GM12878 (cell line): ENCODE measurements at regions not wholly inside any gene's neighbourhood (a gene's known extent, or its start where the extent isn't known, plus 50 kb on each side); places are given as distances from the start of the nearest gene placed in this dataset.

Experiments
- ATAC-seq: fragments of 200-7000 bp; cut with Tn5 transposase; 3 replicates; pipeline ENCODE4 v1.9.1; 2020; ENCODE audit warnings: mild to moderate bottlenecking, moderate library complexity
- BruUV-seq: library from RNA; stranded (reverse); fragments of 400-500 nt; replicated peaks from 2 replicates; lab custom pipeline; 2021; lab: Mats Ljungman, UMichigan
- CTCF ChIA-PET: fragments of 300-600 bp; sonication (Branson Sonifier 250); formaldehyde crosslinking; extraction: SDS; loops from one replicate; lab custom pipeline; 2021; ENCODE audit warnings: inconsistent platforms; lab: Yijun Ruan, JAX
- POLR2A ChIA-PET: fragments of 350-600 bp; formaldehyde crosslinking; extraction: SDS; loops from one replicate; lab custom pipeline; 2021; ENCODE audit warnings: inconsistent platforms; lab: Charles Lee
- RAD21 ChIA-PET: fragments of 300-600 bp; sonication (Branson Sonifier 250); formaldehyde crosslinking; loops from one replicate; lab custom pipeline; 2023; ENCODE audit warnings: antibody characterized with exemption; ENCODE audit not compliant: unreplicated experiment; lab: Charles Lee
- SMC1A ChIA-PET: fragments of 300-600 bp; sonication (Branson Sonifier 250); formaldehyde crosslinking; loops from one replicate; lab custom pipeline; 2023; ENCODE audit not compliant: unreplicated experiment, uncharacterized antibody; lab: Charles Lee
- DNase-seq: peaks from one replicate; pipeline ENCODE4 v3.0.0-alpha.2; 2011; ENCODE audit warnings: low read depth, low spot score
- FAIRE-seq: peaks from 3 replicates; lab custom pipeline; 2011; peaks lifted over from hg19 to GRCh38; lab: Jason Lieb, UNC
- H2AFZ ChIP-seq: 2 replicates; pipeline ENCODE4 v1.6.0; 2011; ENCODE audit warnings: low read depth, low read length, control low read depth; ENCODE audit not compliant: control insufficient read depth
- H3K27ac ChIP-seq: 2 replicates; pipeline ENCODE4 v1.5.1; 2011; ENCODE audit warnings: control low read depth; ENCODE audit not compliant: control insufficient read depth, insufficient read depth
- H3K27me3 ChIP-seq, 2 experiments: replicated peaks in 1 of 2; 2 replicates each; pipeline versions ENCODE4 v1.6.0 to v1.6.1; 2011; ENCODE audit warnings: low read length in 1 of 2; ENCODE audit not compliant: control insufficient read depth in 2 of 2, insufficient read depth in 2 of 2
- H3K36me3 ChIP-seq, 2 experiments: 2 replicates each; pipeline ENCODE4 v1.5.1; 2011; ENCODE audit warnings: low read length in 1 of 2; ENCODE audit not compliant: control insufficient read depth in 2 of 2, insufficient read depth in 2 of 2
- H3K4me1 ChIP-seq: 2 replicates; pipeline ENCODE4 v1.6.1; 2011; ENCODE audit warnings: mild to moderate bottlenecking, low read length, moderate library complexity, mixed read lengths; ENCODE audit not compliant: control insufficient read depth, insufficient read depth
- H3K4me2 ChIP-seq: 2 replicates; pipeline ENCODE4 v1.6.0; 2011; ENCODE audit warnings: control low read depth; ENCODE audit not compliant: control insufficient read depth, insufficient read depth
- H3K4me3 ChIP-seq: fragments of 200-600 bp; sonication (generic); 2 replicates; pipeline ENCODE4 v1.5.1; 2016
- H3K79me2 ChIP-seq: 2 replicates; pipeline ENCODE4 v1.6.0; 2011; ENCODE audit warnings: low read length; ENCODE audit not compliant: control insufficient read depth, insufficient read depth
- H3K9ac ChIP-seq: 2 replicates; pipeline ENCODE4 v1.8.0; 2011; ENCODE audit warnings: low read length, control low read depth, mixed read lengths; ENCODE audit not compliant: control insufficient read depth, insufficient read depth
- H3K9me3 ChIP-seq: replicated peaks from 3 replicates; pipeline ENCODE4 v1.5.1; 2011; ENCODE audit warnings: mild to moderate bottlenecking, low read length; ENCODE audit not compliant: control insufficient read depth, insufficient read depth
- H4K20me1 ChIP-seq: 2 replicates; pipeline ENCODE4 v1.6.0; 2011; ENCODE audit not compliant: control insufficient read depth, insufficient read depth
- CHD4 ChIP-seq: fragments of 200-600 bp; sonication (generic); IDR thresholded peaks from 2 replicates; pipeline ENCODE4 v1.6.1; 2016; ENCODE audit warnings: mild to moderate bottlenecking
- HDGF ChIP-seq: fragments of 450-650 bp; IDR thresholded peaks from 2 replicates; pipeline ENCODE4 v1.6.1; 2016; ENCODE audit warnings: antibody characterized with exemption
- POLR2AphosphoS2 ChIP-seq: IDR thresholded peaks from 2 replicates; pipeline ENCODE4 v1.6.1; 2011; ENCODE audit warnings: low read depth, mild to moderate bottlenecking, low read length, improper control_type of control experiment, moderate library complexity
- TCF12 ChIP-seq: IDR thresholded peaks from 2 replicates; pipeline ENCODE4 v1.6.1; 2011; ENCODE audit warnings: low read depth, mild to moderate bottlenecking, low read length
- ZNF274 ChIP-seq: IDR thresholded peaks from one replicate; pipeline ENCODE4 v1.8.0; 2011; ENCODE audit not compliant: insufficient read length, insufficient read depth
- WGBS: methylation state at CpG from one replicate; pipeline ENCODE4 v1.1.6; 2016; ENCODE audit warnings: low lambda C conversion rate; ENCODE audit not compliant: insufficient replicate concordance, insufficient coverage; ENCODE audit errors: missing lambda C conversion rate; 5-methylcytosine and 5-hydroxymethylcytosine counted together
- in situ Hi-C: fragments of 300-500 bp; cut with MboI; formaldehyde crosslinking; loops from 9 replicates; pipeline ENCODE4 v1.14.3; 2018; ENCODE audit warnings: mixed read lengths
- intact Hi-C: fragments of 100-400 bp; cut with micrococcal nuclease; formaldehyde crosslinking; loops from one replicate; pipeline ENCODE4 v1.14.2; 2022; ENCODE audit not compliant: unreplicated experiment
- TF ChIP-seq, protein P1 (sequence below): fragments of 450-650 bp; IDR thresholded peaks from 2 replicates; pipeline ENCODE4 v1.6.1; 2017; ENCODE audit warnings: mild to moderate bottlenecking, low read depth, inconsistent platforms; ENCODE audit not compliant: poor library complexity, severe bottlenecking

DNA sequence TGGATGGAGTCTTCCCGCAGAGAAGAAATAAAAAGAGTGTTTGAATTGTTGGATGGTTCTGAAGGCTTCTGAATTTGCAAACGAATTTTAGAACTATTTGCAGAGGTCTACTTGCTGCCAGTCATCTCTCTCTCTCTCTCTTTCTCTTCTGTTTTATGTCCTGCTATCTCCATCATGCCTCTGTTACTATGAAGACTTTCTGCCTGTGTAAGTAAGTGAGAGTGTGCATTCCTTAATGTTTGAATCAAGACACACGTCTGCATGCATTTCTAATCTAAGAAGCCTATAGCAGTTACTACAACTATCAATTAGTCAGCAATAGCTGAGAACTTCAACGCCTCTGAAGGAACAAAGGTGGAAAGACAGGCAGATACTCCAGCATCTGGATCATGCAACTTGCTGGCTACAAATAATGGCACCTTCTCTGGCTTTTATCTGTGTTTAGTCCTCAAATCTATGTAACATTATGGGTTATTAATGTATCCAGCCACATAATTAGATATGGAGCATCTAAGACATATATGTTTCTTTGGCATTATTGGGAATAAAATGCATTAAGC lies 191.5 kb upstream of the BLID start:
- in situ Hi-C loops (no loop called here), intact Hi-C loops (no loop called here)
- ChIA-PET POLR2A (interaction anchor here (0.7 kb wide), 2 partner anchors 15 to 60 kb away, joined by 3 to 8 read pairs; no protein-coding TSS in a partner anchor), CTCF (no interaction called here), SMC1A (no interaction called here), RAD21 (no interaction called here)
- Histone ChIP-seq H3K36me3 (no peaks in the 10 kb centered on the region), H3K27me3 (no peaks in the 10 kb centered on the region; a peak in 1 of 4 replicates), H3K4me3 (no peak overlapping the region), H3K27ac (no peak overlapping the region), H2AFZ (no peak overlapping the region), H3K9ac (no peak overlapping the region), H3K9me3 (no peaks in the 10 kb centered on the region), H3K4me1 (no peaks in the 10 kb centered on the region), H3K79me2 (no peaks in the 10 kb centered on the region), H3K4me2 (no peak overlapping the region), H4K20me1 (no peaks in the 10 kb centered on the region)
- FAIRE-seq (no peak), ATAC-seq (no peak), DNase-seq (no peak)
- WGBS, result under 1% methylated on average over 4 of the region's 4 CpGs
- BruUV-seq, result no TSS peak
- TF ChIP-seq POLR2AphosphoS2 (no peak), CHD4 (no peak), ZNF274 (no peak), HDGF (no peak), TCF12 (no peak)
- TF ChIP-seq, protein P1, sequence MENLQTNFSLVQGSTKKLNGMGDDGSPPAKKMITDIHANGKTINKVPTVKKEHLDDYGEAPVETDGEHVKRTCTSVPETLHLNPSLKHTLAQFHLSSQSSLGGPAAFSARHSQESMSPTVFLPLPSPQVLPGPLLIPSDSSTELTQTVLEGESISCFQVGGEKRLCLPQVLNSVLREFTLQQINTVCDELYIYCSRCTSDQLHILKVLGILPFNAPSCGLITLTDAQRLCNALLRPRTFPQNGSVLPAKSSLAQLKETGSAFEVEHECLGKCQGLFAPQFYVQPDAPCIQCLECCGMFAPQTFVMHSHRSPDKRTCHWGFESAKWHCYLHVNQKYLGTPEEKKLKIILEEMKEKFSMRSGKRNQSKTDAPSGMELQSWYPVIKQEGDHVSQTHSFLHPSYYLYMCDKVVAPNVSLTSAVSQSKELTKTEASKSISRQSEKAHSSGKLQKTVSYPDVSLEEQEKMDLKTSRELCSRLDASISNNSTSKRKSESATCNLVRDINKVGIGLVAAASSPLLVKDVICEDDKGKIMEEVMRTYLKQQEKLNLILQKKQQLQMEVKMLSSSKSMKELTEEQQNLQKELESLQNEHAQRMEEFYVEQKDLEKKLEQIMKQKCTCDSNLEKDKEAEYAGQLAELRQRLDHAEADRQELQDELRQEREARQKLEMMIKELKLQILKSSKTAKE, result no peak
